ENCODE measurements at regions not wholly inside any gene's neighbourhood (a gene's known extent, or its start where the extent isn't known, plus 50 kb on each side); places are given as distances from the start of the nearest gene placed in this dataset.

DNA sequence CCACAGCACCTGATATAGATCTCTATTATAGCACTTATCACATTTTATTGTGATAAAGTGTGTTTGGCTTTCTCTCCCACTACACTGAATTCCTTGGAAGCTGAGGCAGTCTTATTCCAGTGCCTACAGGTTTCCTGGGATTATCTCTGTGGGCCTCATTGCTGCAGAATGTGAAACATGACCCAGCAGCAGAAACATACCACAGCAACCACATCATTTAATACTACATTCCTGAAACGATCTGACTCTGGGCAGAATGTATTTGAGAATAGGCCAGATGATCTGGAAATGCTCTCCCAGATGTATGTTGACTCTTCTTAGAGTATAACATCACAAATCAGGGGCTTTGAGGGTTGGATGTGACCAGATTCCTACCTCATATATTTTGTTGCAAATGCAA lies 323.5 kb upstream of the TANK start:
- no peaks in the 10 kb centered on the region for H3K27me3 Mint-ChIP-seq (ENCODE audit: low read depth, unreplicated experiment)
- Histone ChIP-seq H3K4me1 (ENCODE audit: insufficient read depth, low read length) (peaks cover 16% of the 10 kb centered on the region), H3K36me3 (ENCODE audit: insufficient read depth, low read length) (no peaks in the 10 kb centered on the region), H3K9ac (ENCODE audit: low read length) (peak overlapping the region; percentile 1), H3K27ac (ENCODE audit: low read depth, low read length) (peak overlapping the region; percentile 52), H3K4me2 (ENCODE audit: low read length) (peak overlapping the region; percentile 32), H2AFZ (ENCODE audit: low read depth, low read length) (no peak overlapping the region), H3K4me3 (ENCODE audit: insufficient read depth, low read depth, low read length) (no peak overlapping the region), H3K27me3 (ENCODE audit: insufficient read depth, low read length) (no peaks in the 10 kb centered on the region), H4K20me1 (ENCODE audit: insufficient read depth, low read length) (no peaks in the 10 kb centered on the region), H3K79me2 (ENCODE audit: insufficient read depth, low read length) (no peaks in the 10 kb centered on the region), H3K9me3 (ENCODE audit: insufficient read depth, low read depth, low read length) (no peaks in the 10 kb centered on the region)
- TF ChIP-seq, protein P1, sequence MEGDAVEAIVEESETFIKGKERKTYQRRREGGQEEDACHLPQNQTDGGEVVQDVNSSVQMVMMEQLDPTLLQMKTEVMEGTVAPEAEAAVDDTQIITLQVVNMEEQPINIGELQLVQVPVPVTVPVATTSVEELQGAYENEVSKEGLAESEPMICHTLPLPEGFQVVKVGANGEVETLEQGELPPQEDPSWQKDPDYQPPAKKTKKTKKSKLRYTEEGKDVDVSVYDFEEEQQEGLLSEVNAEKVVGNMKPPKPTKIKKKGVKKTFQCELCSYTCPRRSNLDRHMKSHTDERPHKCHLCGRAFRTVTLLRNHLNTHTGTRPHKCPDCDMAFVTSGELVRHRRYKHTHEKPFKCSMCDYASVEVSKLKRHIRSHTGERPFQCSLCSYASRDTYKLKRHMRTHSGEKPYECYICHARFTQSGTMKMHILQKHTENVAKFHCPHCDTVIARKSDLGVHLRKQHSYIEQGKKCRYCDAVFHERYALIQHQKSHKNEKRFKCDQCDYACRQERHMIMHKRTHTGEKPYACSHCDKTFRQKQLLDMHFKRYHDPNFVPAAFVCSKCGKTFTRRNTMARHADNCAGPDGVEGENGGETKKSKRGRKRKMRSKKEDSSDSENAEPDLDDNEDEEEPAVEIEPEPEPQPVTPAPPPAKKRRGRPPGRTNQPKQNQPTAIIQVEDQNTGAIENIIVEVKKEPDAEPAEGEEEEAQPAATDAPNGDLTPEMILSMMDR (IDR thresholded peaks at IDR 0.05; ENCODE audit: insufficient read depth, low read depth, low read length), result no peak
- no peak for TF ChIP-seq EZH2 (IDR thresholded peaks at IDR 0.05; ENCODE audit: insufficient read depth, low read length)
- peaks cover 4% of the 10 kb centered on the region for H3K9me3 Mint-ChIP-seq (ENCODE audit: unreplicated experiment)
- no peaks in the 10 kb centered on the region for H3K36me3 Mint-ChIP-seq (ENCODE audit: low read depth, unreplicated experiment)
- no peak overlapping the region for H3K4me3 Mint-ChIP-seq (ENCODE audit: unreplicated experiment)
- peak overlapping the region; percentile 93 for H3K27ac Mint-ChIP-seq (ENCODE audit: unreplicated experiment)
- DNase-seq (ENCODE audit: low read depth) (peak; percentile 98), FAIRE-seq (peak; percentile 96)
- H3K4me1 Mint-ChIP-seq (ENCODE audit: low read depth, unreplicated experiment), result peaks cover 28% of the 10 kb centered on the region

DNA sequence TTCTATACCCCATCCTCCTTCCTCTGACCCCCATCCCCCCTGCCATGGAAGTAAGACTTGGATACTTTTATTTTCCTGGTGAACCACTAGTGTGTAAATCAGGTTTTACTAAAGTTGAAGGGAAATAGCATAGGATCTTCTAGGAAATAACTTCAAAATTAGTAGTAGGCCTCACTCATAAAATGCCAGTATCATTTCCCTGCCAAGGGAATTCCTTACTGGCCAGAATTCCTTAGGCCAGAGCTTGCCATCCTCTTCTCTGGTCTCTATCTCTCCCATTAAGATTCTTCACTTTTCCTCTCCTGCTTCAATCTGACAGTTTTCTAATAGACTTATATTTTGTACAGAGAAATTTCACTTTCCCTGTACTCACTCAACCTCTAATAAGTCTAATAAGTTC lies 322.8 kb upstream of the TANK start:
- H3K9me3 Mint-ChIP-seq (ENCODE audit: unreplicated experiment), result peaks cover 4% of the 10 kb centered on the region
- H3K27ac ChIP-seq (ENCODE audit: low read depth, low read length), result peak overlapping the region; percentile 52
- no peak overlapping the region for H3K4me3 ChIP-seq (ENCODE audit: insufficient read depth, low read depth, low read length)
- peak; percentile 55 for FAIRE-seq
- H3K27me3 ChIP-seq (ENCODE audit: insufficient read depth, low read length), result no peaks in the 10 kb centered on the region
- H3K79me2 ChIP-seq (ENCODE audit: insufficient read depth, low read length), result no peaks in the 10 kb centered on the region
- no peaks in the 10 kb centered on the region for H4K20me1 ChIP-seq (ENCODE audit: insufficient read depth, low read length)
- peak overlapping the region; percentile 32 for H3K4me2 ChIP-seq (ENCODE audit: low read length)
- no peaks in the 10 kb centered on the region for H3K27me3 Mint-ChIP-seq (ENCODE audit: low read depth, unreplicated experiment)
- peak overlapping the region; percentile 1 for H3K9ac ChIP-seq (ENCODE audit: low read length)
- TF ChIP-seq EZH2 (IDR thresholded peaks at IDR 0.05; ENCODE audit: insufficient read depth, low read length), result no peak
- TF ChIP-seq, protein P1 (IDR thresholded peaks at IDR 0.05; ENCODE audit: insufficient read depth, low read depth, low read length), result no peak
- H3K4me3 Mint-ChIP-seq (ENCODE audit: unreplicated experiment), result no peak overlapping the region
- no peaks in the 10 kb centered on the region for H3K36me3 Mint-ChIP-seq (ENCODE audit: low read depth, unreplicated experiment)
- H2AFZ ChIP-seq (ENCODE audit: low read depth, low read length), result no peak overlapping the region
- peaks cover 16% of the 10 kb centered on the region for H3K4me1 ChIP-seq (ENCODE audit: insufficient read depth, low read length)
- H3K36me3 ChIP-seq (ENCODE audit: insufficient read depth, low read length), result no peaks in the 10 kb centered on the region
- DNase-seq (ENCODE audit: low read depth), result peak; percentile 19
- peaks cover 28% of the 10 kb centered on the region for H3K4me1 Mint-ChIP-seq (ENCODE audit: low read depth, unreplicated experiment)
- peak overlapping the region; percentile 93 for H3K27ac Mint-ChIP-seq (ENCODE audit: unreplicated experiment)
- no peaks in the 10 kb centered on the region for H3K9me3 ChIP-seq (ENCODE audit: insufficient read depth, low read depth, low read length)

GRCh38 chr2:160838147-160838546 lies 322.1 kb upstream of the TANK start:
- Histone ChIP-seq H3K36me3 (ENCODE audit: insufficient read depth, low read length) (no peaks in the 10 kb centered on the region), H3K4me2 (ENCODE audit: low read length) (no peak overlapping the region), H2AFZ (ENCODE audit: low read depth, low read length) (no peak overlapping the region), H3K27ac (ENCODE audit: low read depth, low read length) (no peak overlapping the region), H4K20me1 (ENCODE audit: insufficient read depth, low read length) (no peaks in the 10 kb centered on the region), H3K79me2 (ENCODE audit: insufficient read depth, low read length) (no peaks in the 10 kb centered on the region), H3K4me1 (ENCODE audit: insufficient read depth, low read length) (peaks cover 16% of the 10 kb centered on the region), H3K27me3 (ENCODE audit: insufficient read depth, low read length) (no peaks in the 10 kb centered on the region), H3K9ac (ENCODE audit: low read length) (no peak overlapping the region), H3K4me3 (ENCODE audit: insufficient read depth, low read depth, low read length) (no peak overlapping the region), H3K9me3 (ENCODE audit: insufficient read depth, low read depth, low read length) (no peaks in the 10 kb centered on the region)
- no peak for FAIRE-seq
- Mint-ChIP-seq H3K9me3 (ENCODE audit: unreplicated experiment) (peaks cover 4% of the 10 kb centered on the region), H3K4me1 (ENCODE audit: low read depth, unreplicated experiment) (peaks cover 28% of the 10 kb centered on the region), H3K36me3 (ENCODE audit: low read depth, unreplicated experiment) (no peaks in the 10 kb centered on the region), H3K4me3 (ENCODE audit: unreplicated experiment) (no peak overlapping the region), H3K27ac (ENCODE audit: unreplicated experiment) (peak overlapping the region; percentile 93), H3K27me3 (ENCODE audit: low read depth, unreplicated experiment) (no peaks in the 10 kb centered on the region)
- DNase-seq (ENCODE audit: low read depth), result no peak
- TF ChIP-seq, protein P1 (IDR thresholded peaks at IDR 0.05; ENCODE audit: insufficient read depth, low read depth, low read length), result no peak
- no peak for TF ChIP-seq EZH2 (IDR thresholded peaks at IDR 0.05; ENCODE audit: insufficient read depth, low read length)

Measured in astrocyte (in vitro differentiated cells and primary cell).